ENCODE measurements at regions not wholly inside any gene's neighbourhood (a gene's known extent, or its start where the extent isn't known, plus 50 kb on each side); places are given as distances from the start of the nearest gene placed in this dataset.

DNA sequence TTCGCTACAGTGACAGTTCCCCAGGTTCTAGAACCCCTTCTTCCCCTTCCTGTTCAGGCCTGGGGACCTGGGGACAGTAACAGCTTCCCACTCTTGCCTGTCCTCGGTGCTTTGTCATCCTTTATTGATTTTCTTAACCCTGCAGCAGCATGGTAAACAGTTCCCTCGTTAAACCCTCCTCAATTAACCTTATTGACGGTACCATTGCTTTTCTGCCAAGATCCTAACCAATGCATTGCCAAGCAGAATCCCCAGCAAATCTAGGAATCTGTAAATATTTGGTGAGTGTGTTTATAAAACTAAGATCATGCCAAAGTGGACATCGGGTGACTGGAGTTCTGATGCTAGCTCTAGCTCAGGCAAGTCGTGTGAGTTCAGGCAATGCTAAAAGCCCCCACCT, 99.6 kb upstream of the KAZN start:
- TF ChIP-seq, protein P1, sequence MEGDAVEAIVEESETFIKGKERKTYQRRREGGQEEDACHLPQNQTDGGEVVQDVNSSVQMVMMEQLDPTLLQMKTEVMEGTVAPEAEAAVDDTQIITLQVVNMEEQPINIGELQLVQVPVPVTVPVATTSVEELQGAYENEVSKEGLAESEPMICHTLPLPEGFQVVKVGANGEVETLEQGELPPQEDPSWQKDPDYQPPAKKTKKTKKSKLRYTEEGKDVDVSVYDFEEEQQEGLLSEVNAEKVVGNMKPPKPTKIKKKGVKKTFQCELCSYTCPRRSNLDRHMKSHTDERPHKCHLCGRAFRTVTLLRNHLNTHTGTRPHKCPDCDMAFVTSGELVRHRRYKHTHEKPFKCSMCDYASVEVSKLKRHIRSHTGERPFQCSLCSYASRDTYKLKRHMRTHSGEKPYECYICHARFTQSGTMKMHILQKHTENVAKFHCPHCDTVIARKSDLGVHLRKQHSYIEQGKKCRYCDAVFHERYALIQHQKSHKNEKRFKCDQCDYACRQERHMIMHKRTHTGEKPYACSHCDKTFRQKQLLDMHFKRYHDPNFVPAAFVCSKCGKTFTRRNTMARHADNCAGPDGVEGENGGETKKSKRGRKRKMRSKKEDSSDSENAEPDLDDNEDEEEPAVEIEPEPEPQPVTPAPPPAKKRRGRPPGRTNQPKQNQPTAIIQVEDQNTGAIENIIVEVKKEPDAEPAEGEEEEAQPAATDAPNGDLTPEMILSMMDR (IDR thresholded peaks at IDR 0.05; ENCODE audit: low read depth, low read length, poor library complexity, severe bottlenecking): no peak
- TF ChIP-seq EZH2phosphoT487 (IDR thresholded peaks at IDR 0.05; ENCODE audit: borderline replicate concordance, low read length): no peak

All from DOHH2 (cell line).